ENCODE measurements at regions not wholly inside any gene's neighbourhood (a gene's known extent, or its start where the extent isn't known, plus 50 kb on each side); places are given as distances from the start of the nearest gene placed in this dataset.

DNA sequence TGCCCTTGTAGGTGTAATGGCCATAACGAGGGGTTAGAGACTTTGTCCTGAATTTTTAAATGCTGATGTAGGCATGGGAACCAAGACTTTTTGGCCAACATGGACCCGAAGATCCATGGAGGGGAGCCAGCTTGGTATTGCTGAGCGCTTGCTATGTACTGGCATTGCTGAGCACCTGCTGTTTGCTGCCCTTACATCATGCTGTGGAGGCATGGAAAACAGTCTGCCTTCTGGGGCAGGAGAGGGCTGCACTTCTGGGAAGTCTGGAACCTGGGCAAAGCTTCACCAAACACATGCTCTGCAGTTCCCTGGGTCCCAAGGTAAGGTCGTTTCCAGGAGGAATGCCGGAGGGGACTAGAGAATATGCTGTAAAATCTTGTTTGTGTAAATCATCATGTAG lies 86.3 kb upstream of the CNIH3 start:
- RAD21 ChIA-PET (ENCODE audit: unreplicated experiment), result no interaction called here
- H2AFZ ChIP-seq (ENCODE audit: control insufficient read depth, low read depth, low read length), result no peak overlapping the region
- WGBS (ENCODE audit: insufficient coverage, insufficient replicate concordance, low lambda C conversion rate, missing lambda C conversion rate), result 26% methylated on average over 5 of the region's 5 CpGs
- H3K4me2 ChIP-seq (ENCODE audit: control insufficient read depth, insufficient read depth), result no peak overlapping the region
- H3K27me3 ChIP-seq (replicated peaks in 1 of 2; ENCODE audit: control insufficient read depth in 2 of 2, insufficient read depth in 2 of 2, low read length in 1 of 2), result no peaks in the 10 kb centered on the region
- H3K79me2 ChIP-seq (ENCODE audit: control insufficient read depth, insufficient read depth, low read length), result no peaks in the 10 kb centered on the region
- no peak for ATAC-seq
- no peak overlapping the region for H3K27ac ChIP-seq (ENCODE audit: control insufficient read depth, insufficient read depth)
- SMC1A ChIA-PET (ENCODE audit: uncharacterized antibody, unreplicated experiment), result no interaction called here
- POLR2A ChIA-PET, result no interaction called here
- no peak for FAIRE-seq
- BruUV-seq (replicated peaks), result no TSS peak
- H4K20me1 ChIP-seq (ENCODE audit: control insufficient read depth, insufficient read depth), result no peaks in the 10 kb centered on the region
- in situ Hi-C loops (cut with MboI), result no loop called here
- H3K4me1 ChIP-seq (ENCODE audit: control insufficient read depth, insufficient read depth, low read length), result no peaks in the 10 kb centered on the region
- H3K9me3 ChIP-seq (replicated peaks; ENCODE audit: control insufficient read depth, insufficient read depth, low read length), result no peaks in the 10 kb centered on the region
- no peak overlapping the region for H3K4me3 ChIP-seq
- no peak for DNase-seq (ENCODE audit: low read depth, low spot score)
- H3K9ac ChIP-seq (ENCODE audit: control insufficient read depth, insufficient read depth, low read length), result no peak overlapping the region
- intact Hi-C loops (cut with micrococcal nuclease; ENCODE audit: unreplicated experiment), result loop anchor here (10.0 kb wide), 1 partner anchor 1065 kb away; no protein-coding TSS in a partner anchor
- no peaks in the 10 kb centered on the region for H3K36me3 ChIP-seq (ENCODE audit: control insufficient read depth in 2 of 2, insufficient read depth in 2 of 2, low read length in 1 of 2)
- CTCF ChIA-PET, result no interaction called here
- TF ChIP-seq SP1 (IDR thresholded peaks at IDR 0.05; ENCODE audit: low read depth, low read length) (no peak), FOXM1 (IDR thresholded peaks at IDR 0.05; ENCODE audit: low read depth, low read length) (no peak), HCFC1 (IDR thresholded peaks at IDR 0.05; ENCODE audit: low read length) (no peak), TCF7 (IDR thresholded peaks at IDR 0.05; ENCODE audit: borderline replicate concordance) (no peak), ZNF207 (IDR thresholded peaks at IDR 0.05; ENCODE audit: borderline replicate concordance) (no peak), CREM (IDR thresholded peaks at IDR 0.05; ENCODE audit: low read depth) (no peak), BHLHE40 (IDR thresholded peaks at IDR 0.05; ENCODE audit: borderline replicate concordance in 1 of 2, low read depth in 2 of 2, low read length in 1 of 2) (no peak), YBX1 (IDR thresholded peaks at IDR 0.05) (no peak), CBFB (IDR thresholded peaks at IDR 0.05; ENCODE audit: low read depth) (no peak), EP300 (IDR thresholded peaks at IDR 0.05; ENCODE audit: borderline replicate concordance in 1 of 2, control insufficient read depth in 1 of 2, low read depth in 2 of 2, low read length in 2 of 2) (no peak)
- TF ChIP-seq, protein P1, sequence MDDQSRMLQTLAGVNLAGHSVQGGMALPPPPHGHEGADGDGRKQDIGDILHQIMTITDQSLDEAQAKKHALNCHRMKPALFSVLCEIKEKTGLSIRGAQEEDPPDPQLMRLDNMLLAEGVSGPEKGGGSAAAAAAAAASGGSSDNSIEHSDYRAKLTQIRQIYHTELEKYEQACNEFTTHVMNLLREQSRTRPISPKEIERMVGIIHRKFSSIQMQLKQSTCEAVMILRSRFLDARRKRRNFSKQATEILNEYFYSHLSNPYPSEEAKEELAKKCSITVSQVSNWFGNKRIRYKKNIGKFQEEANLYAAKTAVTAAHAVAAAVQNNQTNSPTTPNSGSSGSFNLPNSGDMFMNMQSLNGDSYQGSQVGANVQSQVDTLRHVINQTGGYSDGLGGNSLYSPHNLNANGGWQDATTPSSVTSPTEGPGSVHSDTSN (IDR thresholded peaks at IDR 0.05; ENCODE audit: insufficient replicate concordance, low read depth, low read length), result no peak
- TF ChIP-seq, protein P2, sequence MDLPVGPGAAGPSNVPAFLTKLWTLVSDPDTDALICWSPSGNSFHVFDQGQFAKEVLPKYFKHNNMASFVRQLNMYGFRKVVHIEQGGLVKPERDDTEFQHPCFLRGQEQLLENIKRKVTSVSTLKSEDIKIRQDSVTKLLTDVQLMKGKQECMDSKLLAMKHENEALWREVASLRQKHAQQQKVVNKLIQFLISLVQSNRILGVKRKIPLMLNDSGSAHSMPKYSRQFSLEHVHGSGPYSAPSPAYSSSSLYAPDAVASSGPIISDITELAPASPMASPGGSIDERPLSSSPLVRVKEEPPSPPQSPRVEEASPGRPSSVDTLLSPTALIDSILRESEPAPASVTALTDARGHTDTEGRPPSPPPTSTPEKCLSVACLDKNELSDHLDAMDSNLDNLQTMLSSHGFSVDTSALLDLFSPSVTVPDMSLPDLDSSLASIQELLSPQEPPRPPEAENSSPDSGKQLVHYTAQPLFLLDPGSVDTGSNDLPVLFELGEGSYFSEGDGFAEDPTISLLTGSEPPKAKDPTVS (IDR thresholded peaks at IDR 0.05; ENCODE audit: low read depth, low read length), result no peak
- TF ChIP-seq, protein P3, sequence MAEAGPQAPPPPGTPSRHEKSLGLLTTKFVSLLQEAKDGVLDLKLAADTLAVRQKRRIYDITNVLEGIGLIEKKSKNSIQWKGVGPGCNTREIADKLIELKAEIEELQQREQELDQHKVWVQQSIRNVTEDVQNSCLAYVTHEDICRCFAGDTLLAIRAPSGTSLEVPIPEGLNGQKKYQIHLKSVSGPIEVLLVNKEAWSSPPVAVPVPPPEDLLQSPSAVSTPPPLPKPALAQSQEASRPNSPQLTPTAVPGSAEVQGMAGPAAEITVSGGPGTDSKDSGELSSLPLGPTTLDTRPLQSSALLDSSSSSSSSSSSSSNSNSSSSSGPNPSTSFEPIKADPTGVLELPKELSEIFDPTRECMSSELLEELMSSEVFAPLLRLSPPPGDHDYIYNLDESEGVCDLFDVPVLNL (IDR thresholded peaks at IDR 0.05; ENCODE audit: low read depth, low read length), result no peak
- TF ChIP-seq, protein P4, sequence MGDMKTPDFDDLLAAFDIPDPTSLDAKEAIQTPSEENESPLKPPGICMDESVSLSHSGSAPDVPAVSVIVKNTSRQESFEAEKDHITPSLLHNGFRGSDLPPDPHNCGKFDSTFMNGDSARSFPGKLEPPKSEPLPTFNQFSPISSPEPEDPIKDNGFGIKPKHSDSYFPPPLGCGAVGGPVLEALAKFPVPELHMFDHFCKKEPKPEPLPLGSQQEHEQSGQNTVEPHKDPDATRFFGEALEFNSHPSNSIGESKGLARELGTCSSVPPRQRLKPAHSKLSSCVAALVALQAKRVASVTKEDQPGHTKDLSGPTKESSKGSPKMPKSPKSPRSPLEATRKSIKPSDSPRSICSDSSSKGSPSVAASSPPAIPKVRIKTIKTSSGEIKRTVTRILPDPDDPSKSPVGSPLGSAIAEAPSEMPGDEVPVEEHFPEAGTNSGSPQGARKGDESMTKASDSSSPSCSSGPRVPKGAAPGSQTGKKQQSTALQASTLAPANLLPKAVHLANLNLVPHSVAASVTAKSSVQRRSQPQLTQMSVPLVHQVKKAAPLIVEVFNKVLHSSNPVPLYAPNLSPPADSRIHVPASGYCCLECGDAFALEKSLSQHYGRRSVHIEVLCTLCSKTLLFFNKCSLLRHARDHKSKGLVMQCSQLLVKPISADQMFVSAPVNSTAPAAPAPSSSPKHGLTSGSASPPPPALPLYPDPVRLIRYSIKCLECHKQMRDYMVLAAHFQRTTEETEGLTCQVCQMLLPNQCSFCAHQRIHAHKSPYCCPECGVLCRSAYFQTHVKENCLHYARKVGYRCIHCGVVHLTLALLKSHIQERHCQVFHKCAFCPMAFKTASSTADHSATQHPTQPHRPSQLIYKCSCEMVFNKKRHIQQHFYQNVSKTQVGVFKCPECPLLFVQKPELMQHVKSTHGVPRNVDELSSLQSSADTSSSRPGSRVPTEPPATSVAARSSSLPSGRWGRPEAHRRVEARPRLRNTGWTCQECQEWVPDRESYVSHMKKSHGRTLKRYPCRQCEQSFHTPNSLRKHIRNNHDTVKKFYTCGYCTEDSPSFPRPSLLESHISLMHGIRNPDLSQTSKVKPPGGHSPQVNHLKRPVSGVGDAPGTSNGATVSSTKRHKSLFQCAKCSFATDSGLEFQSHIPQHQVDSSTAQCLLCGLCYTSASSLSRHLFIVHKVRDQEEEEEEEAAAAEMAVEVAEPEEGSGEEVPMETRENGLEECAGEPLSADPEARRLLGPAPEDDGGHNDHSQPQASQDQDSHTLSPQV (IDR thresholded peaks at IDR 0.05), result no peak
- TF ChIP-seq, protein P5, sequence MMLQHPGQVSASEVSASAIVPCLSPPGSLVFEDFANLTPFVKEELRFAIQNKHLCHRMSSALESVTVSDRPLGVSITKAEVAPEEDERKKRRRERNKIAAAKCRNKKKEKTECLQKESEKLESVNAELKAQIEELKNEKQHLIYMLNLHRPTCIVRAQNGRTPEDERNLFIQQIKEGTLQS (IDR thresholded peaks at IDR 0.05; ENCODE audit: borderline replicate concordance, extremely low read depth, low read depth, low read length), result no peak
- TF ChIP-seq, protein P6, sequence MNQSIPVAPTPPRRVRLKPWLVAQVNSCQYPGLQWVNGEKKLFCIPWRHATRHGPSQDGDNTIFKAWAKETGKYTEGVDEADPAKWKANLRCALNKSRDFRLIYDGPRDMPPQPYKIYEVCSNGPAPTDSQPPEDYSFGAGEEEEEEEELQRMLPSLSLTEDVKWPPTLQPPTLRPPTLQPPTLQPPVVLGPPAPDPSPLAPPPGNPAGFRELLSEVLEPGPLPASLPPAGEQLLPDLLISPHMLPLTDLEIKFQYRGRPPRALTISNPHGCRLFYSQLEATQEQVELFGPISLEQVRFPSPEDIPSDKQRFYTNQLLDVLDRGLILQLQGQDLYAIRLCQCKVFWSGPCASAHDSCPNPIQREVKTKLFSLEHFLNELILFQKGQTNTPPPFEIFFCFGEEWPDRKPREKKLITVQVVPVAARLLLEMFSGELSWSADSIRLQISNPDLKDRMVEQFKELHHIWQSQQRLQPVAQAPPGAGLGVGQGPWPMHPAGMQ (IDR thresholded peaks at IDR 0.05; ENCODE audit: borderline replicate concordance), result no peak

All from GM12878 (cell line).